ENCODE measurements at regions not wholly inside any gene's neighbourhood (a gene's known extent, or its start where the extent isn't known, plus 50 kb on each side); places are given as distances from the start of the nearest gene placed in this dataset.

- Histone ChIP-seq H3K36me3 (ENCODE audit: insufficient read depth, low read length) (no peaks in the 10 kb centered on the region), H3K79me2 (replicated peaks; ENCODE audit: insufficient read depth, low read length) (no peaks in the 10 kb centered on the region), H3K9me2 (ENCODE audit: insufficient read depth, low read length) (no peaks in the 10 kb centered on the region), H2AFZ (ENCODE audit: low read depth, low read length) (no peak overlapping the region), H3K4me3 (ENCODE audit: low read length) (no peak overlapping the region), H3F3A (ENCODE audit: insufficient read depth, low read length, poor library complexity, severe bottlenecking) (no peaks in the 10 kb centered on the region), H3K27me3 (ENCODE audit: insufficient read depth, low read depth, low read length) (no peaks in the 10 kb centered on the region), H3K9me3 (ENCODE audit: low read length) (no peaks in the 10 kb centered on the region), H3K27ac (ENCODE audit: low read length) (no peak overlapping the region), H4K20me1 (ENCODE audit: insufficient read depth) (no peaks in the 10 kb centered on the region), H3K9ac (ENCODE audit: low read length) (no peak overlapping the region), H3K4me2 (ENCODE audit: low read length) (no peak overlapping the region)
- TF ChIP-seq EZH2 (IDR thresholded peaks at IDR 0.05; ENCODE audit: borderline replicate concordance, insufficient read depth, low read length, poor library complexity, severe bottlenecking) (no peak), SMC3 (conservative IDR thresholded peaks at IDR 0.05; ENCODE audit: poor library complexity) (no peak), CTCF (IDR thresholded peaks at IDR 0.05; ENCODE audit: poor library complexity, severe bottlenecking) (no peak), POLR2AphosphoS5 (IDR thresholded peaks at IDR 0.05) (no peak), TAF1 (IDR thresholded peaks at IDR 0.05; ENCODE audit: low read depth) (no peak), MXI1 (conservative IDR thresholded peaks at IDR 0.05; ENCODE audit: poor library complexity, severe bottlenecking) (no peak), REST (IDR thresholded peaks at IDR 0.05; ENCODE audit: borderline replicate concordance) (no peak), EP300 (conservative IDR thresholded peaks at IDR 0.05; ENCODE audit: poor library complexity, severe bottlenecking) (no peak), RAD21 (conservative IDR thresholded peaks at IDR 0.05) (no peak)
Observed at GRCh38 chrX:81874807-81875206, 672.9 kb downstream of the SH3BGRL start.

- Histone ChIP-seq H3K4me2 (ENCODE audit: low read length) (no peak overlapping the region), H3K9me2 (ENCODE audit: insufficient read depth, low read length) (no peaks in the 10 kb centered on the region), H2AFZ (ENCODE audit: low read depth, low read length) (no peak overlapping the region), H3K9me3 (ENCODE audit: low read length) (no peaks in the 10 kb centered on the region), H4K20me1 (ENCODE audit: insufficient read depth) (no peaks in the 10 kb centered on the region), H3K27ac (ENCODE audit: low read length) (no peak overlapping the region), H3K9ac (ENCODE audit: low read length) (no peak overlapping the region), H3K27me3 (ENCODE audit: insufficient read depth, low read depth, low read length) (no peaks in the 10 kb centered on the region), H3K36me3 (ENCODE audit: insufficient read depth, low read length) (no peaks in the 10 kb centered on the region), H3K4me3 (ENCODE audit: low read length) (no peak overlapping the region), H3F3A (ENCODE audit: insufficient read depth, low read length, poor library complexity, severe bottlenecking) (no peaks in the 10 kb centered on the region), H3K79me2 (replicated peaks; ENCODE audit: insufficient read depth, low read length) (no peaks in the 10 kb centered on the region)
- TF ChIP-seq CTCF (IDR thresholded peaks at IDR 0.05; ENCODE audit: poor library complexity, severe bottlenecking) = no peak
- TF ChIP-seq RAD21 (conservative IDR thresholded peaks at IDR 0.05) = no peak
- no peak for TF ChIP-seq EP300 (conservative IDR thresholded peaks at IDR 0.05; ENCODE audit: poor library complexity, severe bottlenecking)
- TF ChIP-seq TAF1 (IDR thresholded peaks at IDR 0.05; ENCODE audit: low read depth) = no peak
- TF ChIP-seq MXI1 (conservative IDR thresholded peaks at IDR 0.05; ENCODE audit: poor library complexity, severe bottlenecking) = no peak
- TF ChIP-seq REST (IDR thresholded peaks at IDR 0.05; ENCODE audit: borderline replicate concordance) = no peak
- no peak for TF ChIP-seq EZH2 (IDR thresholded peaks at IDR 0.05; ENCODE audit: borderline replicate concordance, insufficient read depth, low read length, poor library complexity, severe bottlenecking)
- no peak for TF ChIP-seq POLR2AphosphoS5 (IDR thresholded peaks at IDR 0.05)
- no peak for TF ChIP-seq SMC3 (conservative IDR thresholded peaks at IDR 0.05; ENCODE audit: poor library complexity)
Observed at GRCh38 chrX:81875800-81876199, 673.9 kb downstream of the SH3BGRL start.
